ENCODE measurements at regions not wholly inside any gene's neighbourhood (a gene's known extent, or its start where the extent isn't known, plus 50 kb on each side); places are given as distances from the start of the nearest gene placed in this dataset.

GRCh38 chr1:60828944-60829343 is 253.4 kb upstream of the NFIA start:
- H3K9me3 Mint-ChIP-seq: no peaks in the 10 kb centered on the region

GRCh38 chr1:60826320-60827094 is 255.9 kb upstream of the NFIA start:
- Mint-ChIP-seq H3K27ac (no peak overlapping the region), H3K9me3 (no peaks in the 10 kb centered on the region), H3K4me1 (ENCODE audit: unreplicated experiment) (peaks cover 4% of the 10 kb centered on the region), H3K4me3 (no peak overlapping the region), H3K36me3 (no peaks in the 10 kb centered on the region), H3K27me3 (no peaks in the 10 kb centered on the region)
- TF ChIP-seq CTCF (conservative IDR thresholded peaks at IDR 0.05): no peak
- DNase-seq (ENCODE audit: extremely low spot score, unreplicated experiment): no peak

More at GRCh38 chr1:60828944-60829343, 253.4 kb upstream of the NFIA start:
- no peak for DNase-seq (ENCODE audit: extremely low spot score, unreplicated experiment)
- Mint-ChIP-seq H3K4me3 (no peak overlapping the region), H3K27me3 (no peaks in the 10 kb centered on the region), H3K4me1 (ENCODE audit: unreplicated experiment) (peaks cover 21% of the 10 kb centered on the region), H3K36me3 (no peaks in the 10 kb centered on the region), H3K27ac (no peak overlapping the region)
- no peak for TF ChIP-seq CTCF (conservative IDR thresholded peaks at IDR 0.05)

- no peak for DNase-seq (ENCODE audit: extremely low spot score, unreplicated experiment)
- Mint-ChIP-seq H3K27me3 (no peaks in the 10 kb centered on the region), H3K36me3 (no peaks in the 10 kb centered on the region), H3K4me3 (no peak overlapping the region), H3K9me3 (peaks cover 5% of the 10 kb centered on the region), H3K27ac (no peak overlapping the region), H3K4me1 (ENCODE audit: unreplicated experiment) (no peaks in the 10 kb centered on the region)
- peak; percentile 52 for TF ChIP-seq CTCF (conservative IDR thresholded peaks at IDR 0.05)
These were observed 256.8 kb upstream of the NFIA start for GRCh38 chr1:60825593-60825992.

GRCh38 chr1:60823151-60823550 is 259.2 kb upstream of the NFIA start:
- Mint-ChIP-seq H3K27me3 (no peaks in the 10 kb centered on the region), H3K4me3 (no peak overlapping the region), H3K9me3 (peaks cover 5% of the 10 kb centered on the region), H3K27ac (no peak overlapping the region), H3K36me3 (no peaks in the 10 kb centered on the region), H3K4me1 (ENCODE audit: unreplicated experiment) (no peaks in the 10 kb centered on the region)
- no peak for TF ChIP-seq CTCF (conservative IDR thresholded peaks at IDR 0.05)
- no peak for DNase-seq (ENCODE audit: extremely low spot score, unreplicated experiment)

- no peak for TF ChIP-seq CTCF (conservative IDR thresholded peaks at IDR 0.05)
- DNase-seq (ENCODE audit: extremely low spot score, unreplicated experiment): no peak
- no peak overlapping the region for H3K4me3 Mint-ChIP-seq
- H3K4me1 Mint-ChIP-seq (ENCODE audit: unreplicated experiment): no peaks in the 10 kb centered on the region
- peaks cover 5% of the 10 kb centered on the region for H3K9me3 Mint-ChIP-seq
- no peaks in the 10 kb centered on the region for H3K36me3 Mint-ChIP-seq
- H3K27ac Mint-ChIP-seq: no peak overlapping the region
- H3K27me3 Mint-ChIP-seq: no peaks in the 10 kb centered on the region
These were observed 260.1 kb upstream of the NFIA start for GRCh38 chr1:60822252-60822651.
